Fibroblast of lung (primary cell): ENCODE measurements at regions not wholly inside any gene's neighbourhood (a gene's known extent, or its start where the extent isn't known, plus 50 kb on each side); places are given as distances from the start of the nearest gene placed in this dataset.
"Not testable (repeated sequence)": the region's sequence is repeated elsewhere in the genome, so short reads cannot be mapped to it uniquely, and the experiment has no call there.

Experiments
- DNase-seq, 2 donors: peaks; one replicate each; pipeline versions ENCODE4 v3.0.0 to v3.0.0-alpha.2; 2010; ENCODE audit warnings: low read depth in 2 of 2
- H2AFZ ChIP-seq: 2 replicates; pipeline ENCODE4 v1.5.1; 2012; ENCODE audit warnings: low read length, control low read depth, inconsistent platforms
- H3K27ac ChIP-seq: 2 replicates; pipeline ENCODE4 v1.5.1; 2011; ENCODE audit warnings: low read length, control low read depth; ENCODE audit not compliant: insufficient read depth
- H3K27me3 ChIP-seq: 2 replicates; pipeline ENCODE4 v1.5.1; 2011; ENCODE audit warnings: mild to moderate bottlenecking, low read length; ENCODE audit not compliant: control insufficient read depth, insufficient read depth
- H3K36me3 ChIP-seq: 2 replicates; pipeline ENCODE4 v1.5.1; 2011; ENCODE audit warnings: low read length; ENCODE audit not compliant: control insufficient read depth, insufficient read depth
- H3K4me1 ChIP-seq: 2 replicates; pipeline ENCODE4 v1.5.1; 2011; ENCODE audit warnings: low read length; ENCODE audit not compliant: control insufficient read depth, insufficient read depth; ENCODE audit errors: extremely low read depth
- H3K4me2 ChIP-seq: 2 replicates; pipeline ENCODE4 v1.5.1; 2011; ENCODE audit warnings: low read length, control low read depth; ENCODE audit not compliant: insufficient read depth; ENCODE audit errors: extremely low read depth
- H3K4me3 ChIP-seq, 4 experiments: fragments of 200-600 bp in 1 of 4; sonication (generic) in 1 of 4; replicated peaks in 1 of 4; 2 replicates each; pipeline ENCODE4 v1.5.1; 2011 to 2016; ENCODE audit warnings: low read length in 4 of 4, low read depth in 3 of 4, mild to moderate bottlenecking in 3 of 4, control low read depth in 2 of 4, inconsistent platforms in 1 of 4, mixed read lengths in 1 of 4; ENCODE audit not compliant: insufficient read depth in 1 of 4; ENCODE audit errors: control extremely low read depth in 1 of 4
- H3K79me2 ChIP-seq: 2 replicates; pipeline ENCODE4 v1.5.1; 2012; ENCODE audit warnings: mild to moderate bottlenecking, low read length, inconsistent platforms; ENCODE audit not compliant: control insufficient read depth, insufficient read depth
- H3K9ac ChIP-seq: 2 replicates; pipeline ENCODE4 v1.5.1; 2011; ENCODE audit warnings: mild to moderate bottlenecking, low read length, control low read depth; ENCODE audit not compliant: insufficient read depth
- H3K9me3 ChIP-seq: 2 replicates; pipeline ENCODE4 v1.5.1; 2012; ENCODE audit warnings: low read depth, low read length; ENCODE audit not compliant: control insufficient read depth, insufficient read depth
- H4K20me1 ChIP-seq: 2 replicates; pipeline ENCODE4 v1.5.1; 2011; ENCODE audit warnings: low read length; ENCODE audit not compliant: control insufficient read depth, insufficient read depth; ENCODE audit errors: extremely low read depth
- CTCF ChIP-seq, 2 donors: IDR thresholded peaks in 1 of 2; conservative IDR thresholded peaks in 1 of 2; 1 replicate in 1 of 2; 2 replicates in 1 of 2; pipeline ENCODE4 v1.5.1; 2011 to 2012; ENCODE audit warnings: low read length in 2 of 2, control low read depth in 1 of 2, inconsistent platforms in 1 of 2, low read depth in 1 of 2, mild to moderate bottlenecking in 1 of 2
- EZH2 ChIP-seq: IDR thresholded peaks from 2 replicates; pipeline ENCODE4 v1.5.1; 2012; ENCODE audit warnings: low read length, control low read depth, mild to moderate bottlenecking; ENCODE audit errors: missing control alignments

DNA sequence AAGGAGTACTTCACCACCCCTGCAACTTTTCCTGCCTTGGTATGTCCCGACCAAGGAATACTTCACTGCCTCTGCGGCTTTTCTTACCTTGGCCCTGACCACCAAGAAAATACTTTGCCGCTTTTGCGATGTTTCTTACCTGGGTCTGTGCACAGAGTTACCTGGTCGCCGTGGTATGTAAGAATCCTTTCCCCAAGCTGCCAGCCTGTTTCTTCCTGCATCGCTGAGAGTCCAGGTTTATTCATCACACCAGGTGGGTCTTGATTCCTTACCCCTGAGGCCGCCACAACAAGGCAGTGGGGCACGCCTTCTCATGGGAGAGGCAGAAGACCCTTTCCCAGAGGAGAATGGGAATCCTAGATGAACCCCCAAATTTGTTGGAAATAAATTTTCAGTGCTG, 511.3 kb downstream of the EDEM1 start:
- H3K9me3 ChIP-seq, result no peaks in the 10 kb centered on the region
- TF ChIP-seq CTCF (conservative IDR thresholded peaks at IDR 0.05 in 1 of 2, IDR thresholded peaks at IDR 0.05 in 1 of 2; ENCODE audit: low read depth in 1 of 2, low read length in 2 of 2), result no peak
- no peak for TF ChIP-seq EZH2
- no peak overlapping the region for H3K27ac ChIP-seq
- no peak overlapping the region for H3K4me3 ChIP-seq
- H3K36me3 ChIP-seq, result no peaks in the 10 kb centered on the region
- DNase-seq, result no peak
- no peak overlapping the region for H3K9ac ChIP-seq
- H3K4me1 ChIP-seq, result no peaks in the 10 kb centered on the region
- no peak overlapping the region for H2AFZ ChIP-seq
- H3K79me2 ChIP-seq, result no peaks in the 10 kb centered on the region
- no peaks in the 10 kb centered on the region for H3K27me3 ChIP-seq
- H4K20me1 ChIP-seq, result no peaks in the 10 kb centered on the region
- no peak overlapping the region for H3K4me2 ChIP-seq

DNA sequence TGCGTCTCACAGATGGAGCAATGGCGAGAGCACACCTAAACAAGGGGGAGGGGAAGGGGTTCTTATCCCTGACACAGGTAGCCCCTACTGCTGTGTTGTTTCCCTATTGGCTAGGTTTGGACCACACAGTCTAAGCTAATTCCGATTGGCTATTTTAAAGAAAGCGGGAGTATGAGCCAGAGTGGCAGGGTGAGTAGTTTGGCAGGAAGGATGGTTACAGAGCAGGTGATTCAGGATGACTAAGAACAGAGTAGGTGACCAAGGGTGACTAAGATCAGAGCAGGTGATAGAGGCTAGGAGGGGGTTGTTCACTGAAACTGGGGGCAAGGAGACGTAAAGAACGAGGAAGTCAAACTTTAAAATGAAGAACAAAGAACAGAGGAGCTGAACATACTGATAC, 511.8 kb downstream of the EDEM1 start:
- no peaks in the 10 kb centered on the region for H3K9me3 ChIP-seq
- H3K27me3 ChIP-seq, result no peaks in the 10 kb centered on the region
- H4K20me1 ChIP-seq, result no peaks in the 10 kb centered on the region
- no peak overlapping the region for H3K9ac ChIP-seq
- no peak overlapping the region for H3K4me3 ChIP-seq
- no peaks in the 10 kb centered on the region for H3K79me2 ChIP-seq
- no peaks in the 10 kb centered on the region for H3K36me3 ChIP-seq
- no peak for DNase-seq
- TF ChIP-seq CTCF (conservative IDR thresholded peaks at IDR 0.05 in 1 of 2, IDR thresholded peaks at IDR 0.05 in 1 of 2; ENCODE audit: low read depth in 1 of 2, low read length in 2 of 2) (no peak), EZH2 (no peak)
- no peaks in the 10 kb centered on the region for H3K4me1 ChIP-seq
- H2AFZ ChIP-seq, result no peak overlapping the region
- no peak overlapping the region for H3K4me2 ChIP-seq
- H3K27ac ChIP-seq, result no peak overlapping the region

- Histone ChIP-seq H3K4me1 (no peaks in the 10 kb centered on the region), H3K9ac (no peak overlapping the region), H3K4me2 (no peak overlapping the region), H2AFZ (no peak overlapping the region), H4K20me1 (no peaks in the 10 kb centered on the region), H3K9me3 (no peaks in the 10 kb centered on the region), H3K27me3 (no peaks in the 10 kb centered on the region), H3K79me2 (no peaks in the 10 kb centered on the region), H3K27ac (no peak overlapping the region), H3K4me3 (no peak overlapping the region), H3K36me3 (no peaks in the 10 kb centered on the region)
- DNase-seq, result no peak
- TF ChIP-seq CTCF (conservative IDR thresholded peaks at IDR 0.05 in 1 of 2, IDR thresholded peaks at IDR 0.05 in 1 of 2; ENCODE audit: low read depth in 1 of 2, low read length in 2 of 2), result no peak
- no peak for TF ChIP-seq EZH2
These were observed 512.3 kb downstream of the EDEM1 start for GRCh38 chr3:5699811-5700210.

DNA sequence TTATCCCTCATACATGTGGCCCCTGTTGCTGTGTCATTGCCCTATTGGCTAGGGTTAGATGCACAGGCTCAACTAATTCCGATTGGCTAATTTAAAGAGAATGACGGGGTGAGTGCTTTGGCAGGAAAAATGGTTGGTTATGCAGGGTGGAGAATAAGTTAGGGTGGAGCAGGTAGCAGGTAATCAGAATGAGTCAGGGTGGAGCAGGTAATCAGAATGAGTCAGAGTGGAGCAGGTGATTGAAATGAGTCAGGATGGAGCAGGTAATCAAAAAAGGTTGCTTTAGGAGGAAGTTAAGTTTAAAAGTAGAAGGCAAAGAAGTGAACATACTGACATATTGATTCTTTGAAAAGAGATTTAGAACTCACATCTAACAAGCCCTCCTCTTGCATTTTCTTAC, 513.5 kb downstream of the EDEM1 start:
- H3K27ac ChIP-seq, H4K20me1 ChIP-seq, H3K4me2 ChIP-seq, H2AFZ ChIP-seq, H3K79me2 ChIP-seq, H3K9me3 ChIP-seq, H3K9ac ChIP-seq, H3K27me3 ChIP-seq, H3K4me3 ChIP-seq, H3K36me3 ChIP-seq, DNase-seq, H3K4me1 ChIP-seq: not testable (repeated sequence)
